ENCODE measurements at regions not wholly inside any gene's neighbourhood (a gene's known extent, or its start where the extent isn't known, plus 50 kb on each side); places are given as distances from the start of the nearest gene placed in this dataset.
"Not testable (repeated sequence)": the region's sequence is repeated elsewhere in the genome, so short reads cannot be mapped to it uniquely, and the experiment has no call there.

GRCh38 chr5:105638437-105638836 is 2032.3 kb downstream of the EFNA5 start:
- DNase-seq: no peak

GRCh38 chr5:105632043-105632442 is 2038.7 kb downstream of the EFNA5 start:
- no peak for DNase-seq

DNA sequence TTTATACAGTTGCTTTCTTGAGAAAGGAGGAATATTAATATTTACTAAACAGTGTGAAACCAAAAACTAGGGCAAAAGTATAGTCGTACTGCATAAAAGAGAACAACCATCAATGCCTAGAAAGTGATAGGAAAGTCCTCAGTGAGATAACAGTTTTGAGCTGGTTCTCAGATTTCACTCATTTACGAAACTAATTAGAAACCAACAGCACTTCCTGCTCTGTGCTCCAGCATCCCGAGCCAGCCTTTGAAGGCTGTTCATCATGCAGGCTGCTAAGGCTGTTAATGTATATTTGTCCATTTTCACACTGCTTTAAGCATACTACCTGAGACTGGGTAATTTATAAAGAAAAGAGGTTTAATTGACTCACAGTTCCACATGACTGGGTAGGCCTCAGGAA is 2039.9 kb downstream of the EFNA5 start:
- DNase-seq: no peak

- no peak for DNase-seq
Measured at GRCh38 chr5:105619725-105620124, 2051.0 kb downstream of the EFNA5 start.

DNA sequence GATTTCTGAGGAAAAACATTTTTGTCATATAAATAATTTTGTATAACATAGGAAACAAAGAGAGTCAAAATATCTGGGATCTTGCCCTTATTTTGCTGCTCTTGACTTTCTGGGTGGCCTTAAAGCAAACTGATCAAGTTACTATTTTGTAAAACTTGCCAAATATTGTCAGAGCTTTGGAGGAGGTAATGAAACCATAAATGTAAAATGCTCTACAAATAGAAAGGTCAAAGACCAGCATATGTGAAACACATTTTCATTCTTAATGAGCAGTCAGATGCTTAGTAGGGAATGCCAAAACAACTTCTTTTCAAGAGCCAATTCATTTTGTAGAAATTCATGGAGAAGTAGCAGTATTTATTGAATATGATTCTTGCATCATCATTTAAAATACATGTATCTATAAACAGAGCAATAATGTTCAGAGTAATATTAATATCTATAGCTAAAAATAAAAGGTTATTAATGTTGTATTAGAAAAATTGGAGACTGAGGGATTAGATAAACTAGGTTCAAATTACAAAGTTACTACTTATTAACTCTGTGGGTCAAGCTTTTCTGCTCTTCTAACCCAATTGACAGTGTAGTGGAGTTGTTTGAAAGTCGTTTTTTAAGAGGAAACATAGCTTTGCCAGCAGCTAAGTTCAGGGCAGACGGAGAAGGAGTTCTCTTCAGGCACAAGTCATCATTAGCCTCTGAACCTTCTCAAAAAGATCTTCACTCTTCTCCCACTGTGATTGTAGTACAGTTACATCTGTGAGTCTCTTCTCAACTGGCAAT is 2053.1 kb downstream of the EFNA5 start:
- DNase-seq: no peak

- no peak for DNase-seq
Measured at GRCh38 chr5:105616599-105616998, 2054.0 kb upstream of the NUDT12 start.

GRCh38 chr5:105602406-105602805 is 2039.8 kb upstream of the NUDT12 start:
- not testable (repeated sequence) for DNase-seq

DNA sequence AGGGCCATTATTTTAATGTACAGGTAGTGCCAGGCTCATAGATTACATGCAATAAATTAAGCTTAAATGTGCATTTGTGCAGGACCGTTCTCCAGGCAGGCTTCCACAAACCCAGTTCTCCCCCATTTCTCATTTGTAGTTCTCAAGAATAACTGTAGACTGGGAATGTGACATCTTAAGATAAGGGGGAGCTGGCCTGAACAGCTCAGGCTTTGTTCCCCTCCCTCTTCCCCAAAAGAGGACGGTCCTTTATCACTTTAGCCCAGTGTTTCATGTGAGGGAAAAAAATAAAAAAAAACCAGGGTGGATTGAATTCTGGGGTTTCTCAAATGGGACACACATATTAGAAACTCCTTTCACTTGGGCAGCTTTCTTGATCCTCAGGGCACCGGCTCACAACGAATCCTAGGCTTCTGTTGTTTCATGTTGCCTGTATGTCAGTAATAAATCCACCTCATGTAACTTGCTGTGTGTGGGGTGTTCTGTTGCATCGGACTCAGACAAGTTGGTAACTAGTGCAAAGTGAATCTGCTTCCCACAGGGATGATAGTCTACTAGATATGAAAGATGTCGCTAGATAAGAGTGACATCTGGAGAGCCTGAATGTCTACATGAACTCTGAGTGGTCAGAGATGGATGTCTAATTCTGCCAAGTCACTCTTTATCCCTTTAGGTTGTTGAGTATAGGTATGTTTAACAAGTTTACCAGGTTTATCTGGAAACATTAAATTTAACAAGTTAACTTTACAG is 2030.6 kb upstream of the NUDT12 start:
- DNase-seq: no peak

DNA sequence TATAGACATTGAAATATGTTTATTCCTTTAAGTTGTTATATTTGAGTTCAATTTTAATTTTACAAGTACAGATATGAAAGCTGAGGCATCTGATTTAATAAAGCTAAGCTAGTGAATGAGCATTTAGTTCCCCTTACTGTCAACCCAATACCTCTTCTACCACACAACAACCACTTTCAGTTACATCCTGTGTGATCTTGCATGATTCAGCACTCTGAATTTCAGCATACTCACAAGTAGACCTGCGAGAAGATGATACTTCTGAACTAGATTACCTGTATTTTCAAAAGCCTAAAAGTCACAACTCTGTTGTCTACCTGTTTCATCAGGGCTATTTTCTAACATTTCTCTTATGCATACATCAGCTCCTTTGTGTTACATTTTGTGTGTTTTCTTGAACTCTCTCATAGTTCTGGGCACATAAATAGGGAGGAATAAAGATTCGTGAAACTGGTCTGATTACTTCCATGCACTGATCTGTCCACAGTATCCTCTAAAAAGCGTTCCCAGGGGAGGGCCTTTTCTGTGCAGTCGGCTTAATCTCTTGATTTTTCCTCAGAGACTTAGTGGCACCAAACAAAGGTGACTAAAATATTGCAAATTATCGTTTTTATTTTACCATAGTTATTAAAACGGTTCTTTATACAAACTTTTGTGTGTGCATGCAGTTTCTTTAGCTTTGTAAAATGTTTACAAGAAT is 2025.5 kb upstream of the NUDT12 start:
- no peak for DNase-seq

DNA sequence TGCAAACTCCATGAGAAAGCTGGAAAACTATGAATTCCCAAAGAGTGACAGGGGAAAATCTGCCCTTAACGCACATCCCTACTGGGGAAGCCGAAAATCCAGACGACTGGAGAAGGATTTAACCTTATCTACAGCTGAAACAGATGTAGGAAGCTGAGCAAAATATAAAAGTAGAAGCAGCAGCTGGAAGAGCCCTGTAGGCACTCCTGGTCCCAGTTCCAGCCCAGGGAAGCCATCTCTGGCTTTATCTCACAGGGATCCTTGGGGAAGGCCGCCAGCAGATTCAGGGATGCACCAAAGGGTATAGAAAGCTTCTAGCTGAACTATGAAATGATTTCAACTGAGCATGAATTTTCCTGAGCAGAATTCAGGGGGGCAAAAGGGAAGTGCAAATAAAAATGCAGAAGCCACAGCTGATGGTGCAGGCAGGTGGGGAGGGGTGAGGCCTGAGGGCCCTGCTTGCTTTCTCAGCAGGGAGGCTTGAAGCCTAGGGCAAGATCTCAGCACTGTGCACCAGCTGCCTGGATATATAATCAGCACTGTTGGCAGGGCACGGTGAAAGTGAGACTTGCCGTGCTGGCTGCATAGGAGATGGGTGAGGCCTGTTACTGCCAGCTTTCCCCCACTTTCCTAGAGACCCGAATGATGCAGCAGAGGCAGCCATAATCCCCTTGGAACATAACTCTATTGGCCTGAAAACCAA is 2019.5 kb upstream of the NUDT12 start:
- DNase-seq: no peak

GRCh38 chr5:105573575-105573974 is 2011.0 kb upstream of the NUDT12 start:
- DNase-seq: no peak

DNA sequence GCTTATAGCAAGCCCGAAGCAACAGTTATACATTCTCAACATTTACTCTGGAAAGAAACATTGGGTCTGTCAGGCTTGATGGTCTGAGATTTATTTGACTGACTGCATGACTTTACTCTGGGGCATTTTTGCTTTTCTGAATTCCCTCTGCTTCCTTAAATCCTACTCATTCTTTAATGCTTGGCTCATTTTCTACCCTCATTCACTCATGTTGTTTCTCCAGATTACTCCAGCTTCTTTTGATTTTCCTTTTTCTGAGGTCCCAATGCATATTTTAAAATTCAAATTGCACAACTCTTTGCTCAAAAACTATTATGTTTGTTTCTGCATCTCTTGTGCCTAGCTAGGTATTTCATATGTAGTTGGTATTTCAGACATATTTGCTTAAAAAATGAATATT is 2002.9 kb upstream of the NUDT12 start:
- DNase-seq: no peak

DNA sequence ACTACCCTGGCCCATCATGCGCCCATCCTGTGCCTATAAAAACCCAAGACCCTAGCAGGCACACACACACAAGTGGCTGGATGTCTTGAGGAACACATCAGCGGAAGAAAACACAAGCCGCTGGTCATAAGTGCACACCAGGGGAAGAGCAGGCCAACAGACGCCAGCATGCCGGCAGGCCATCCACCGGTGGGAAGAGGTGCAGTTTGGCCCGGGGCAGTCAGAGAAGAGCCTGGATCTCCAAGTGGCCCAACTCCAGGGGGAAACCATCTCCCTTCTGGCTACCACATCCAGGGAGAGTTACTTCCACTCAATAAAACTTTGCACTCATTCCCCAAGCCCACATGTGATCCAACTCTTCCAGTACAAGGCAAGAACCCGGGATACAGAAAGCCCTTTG is 2001.3 kb upstream of the NUDT12 start:
- DNase-seq: no peak

DNA sequence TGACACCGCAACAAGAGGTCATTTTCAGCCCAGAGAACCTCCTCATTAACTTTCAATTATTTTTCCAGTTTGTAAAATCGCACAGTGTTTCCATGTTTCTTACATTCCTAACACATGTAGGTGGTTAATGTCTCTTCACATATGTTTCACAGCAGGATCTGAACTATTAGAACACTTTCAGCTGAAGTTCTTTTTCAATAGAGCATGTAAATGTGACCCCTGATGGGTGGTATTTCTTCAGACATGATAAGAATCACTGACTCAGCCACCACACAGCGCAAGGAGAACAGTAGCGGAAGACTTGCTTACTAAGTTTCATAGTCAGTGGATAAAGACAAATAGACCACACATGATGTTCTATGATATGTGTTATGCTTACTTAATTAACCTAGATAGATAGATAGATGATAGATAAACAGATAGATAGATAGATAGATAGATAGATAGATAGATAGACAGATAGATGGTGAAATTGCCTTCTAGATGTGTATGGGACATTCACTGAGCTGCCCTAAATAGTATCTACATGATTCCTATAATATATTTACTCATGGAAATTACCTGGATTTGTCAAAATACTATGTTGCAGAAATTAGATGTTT is 1992.1 kb upstream of the NUDT12 start:
- no peak for DNase-seq

GRCh38 chr5:105544300-105544699 is 1981.7 kb upstream of the NUDT12 start:
- no peak for DNase-seq

- no peak for DNase-seq
Measured at GRCh38 chr5:105536675-105537074, 1974.1 kb upstream of the NUDT12 start.

GRCh38 chr5:105530716-105531261 is 1968.2 kb upstream of the NUDT12 start:
- DNase-seq: no peak

- DNase-seq: no peak
Measured at GRCh38 chr5:105529851-105530250, 1967.3 kb upstream of the NUDT12 start.

DNA sequence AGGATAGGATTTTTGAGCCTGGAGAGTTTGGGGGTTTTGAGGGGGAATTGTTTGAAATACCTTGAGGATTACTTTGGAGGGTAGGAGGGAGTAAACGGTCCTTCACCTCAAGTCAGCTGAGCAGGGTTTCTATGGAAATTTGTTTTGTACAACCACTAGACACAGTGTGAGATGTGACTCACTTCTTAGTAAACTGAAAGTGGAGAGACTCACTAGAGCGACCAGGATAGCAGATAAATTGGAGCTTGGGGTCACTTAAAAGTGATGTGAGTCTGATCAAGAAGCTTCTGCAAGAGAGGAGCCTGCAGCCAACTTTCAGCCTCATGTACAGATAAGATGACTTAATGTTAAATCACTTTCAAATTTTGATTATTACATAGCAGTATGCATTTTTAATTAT is 1945.9 kb upstream of the NUDT12 start:
- no peak for DNase-seq

DNA sequence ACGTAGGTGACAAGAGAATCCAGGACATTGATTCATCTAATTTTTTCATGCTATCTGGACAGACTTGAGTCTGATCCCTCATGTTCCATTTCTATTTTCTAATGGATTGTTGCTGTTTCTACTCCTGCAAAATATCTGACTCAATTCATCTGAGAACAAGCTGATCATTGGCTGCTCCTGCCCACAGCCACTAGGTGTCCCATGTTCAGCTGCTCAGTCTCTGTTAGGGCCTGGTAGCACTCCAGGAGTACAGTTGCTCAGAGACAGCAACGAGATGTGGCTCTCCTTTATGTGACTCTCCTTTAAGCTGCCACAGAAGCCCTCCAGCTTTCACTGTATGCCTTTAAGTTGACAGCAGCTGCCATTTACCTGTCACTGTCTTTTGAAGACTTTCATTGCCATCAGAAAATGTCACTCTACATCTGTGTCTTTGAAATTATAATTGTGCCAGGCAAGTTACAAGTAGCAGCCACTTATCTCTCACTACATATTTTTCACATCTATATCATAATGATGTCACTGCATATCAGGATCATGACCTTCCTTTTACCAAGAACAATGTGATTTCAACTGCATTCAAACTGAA is 1944.2 kb upstream of the NUDT12 start:
- DNase-seq: no peak

DNA sequence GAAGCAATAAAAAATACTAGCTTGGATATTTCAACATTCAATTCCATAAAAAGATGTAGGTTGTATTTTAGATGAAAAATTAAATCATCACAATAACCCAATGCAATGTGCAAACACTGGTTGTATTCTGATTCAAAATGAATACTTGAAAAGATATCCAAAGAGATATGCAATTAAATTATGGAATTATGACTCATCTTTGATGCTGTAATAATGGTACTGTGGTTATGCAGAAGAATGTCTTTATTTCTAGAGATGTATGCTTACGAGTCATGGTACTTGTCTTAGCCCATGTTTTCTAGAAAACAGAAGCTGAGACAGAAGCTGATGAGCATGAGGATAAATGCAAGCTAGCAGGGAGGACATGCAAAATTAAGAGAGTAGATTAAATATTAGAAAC is 1941.4 kb upstream of the NUDT12 start:
- DNase-seq: no peak

DNA sequence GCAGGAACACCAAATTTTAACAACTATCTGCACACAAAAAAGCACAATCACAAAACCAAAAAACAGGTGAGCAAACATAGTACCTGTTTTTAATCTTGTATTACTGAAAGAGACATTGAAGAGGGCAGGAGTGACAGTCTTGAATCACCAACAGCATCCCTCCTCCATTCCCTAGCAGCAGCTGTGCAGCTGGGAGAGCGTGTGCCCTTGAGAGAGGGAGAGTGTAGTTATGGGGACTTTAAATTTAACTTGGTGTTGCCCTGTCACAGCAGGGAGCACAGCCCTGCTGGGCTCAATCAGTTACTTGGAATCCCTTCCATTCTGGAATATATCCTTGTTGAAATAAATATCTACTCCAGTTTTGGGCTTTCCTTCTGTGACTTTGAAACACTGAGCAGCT is 1938.7 kb upstream of the NUDT12 start:
- DNase-seq: no peak

All from hippocampal formation (tissue), 2 donors.